Stimulated activated CD8-positive, alpha-beta memory T cell treated with anti-CD3 and anti-CD28 coated beads, Interleukin-4, amount 100 ng/mL, for 48 hours (primary cell): ENCODE measurements at regions not wholly inside any gene's neighbourhood (a gene's known extent, or its start where the extent isn't known, plus 50 kb on each side); places are given as distances from the start of the nearest gene placed in this dataset.
"Not testable (repeated sequence)": the region's sequence is repeated elsewhere in the genome, so short reads cannot be mapped to it uniquely, and the experiment has no call there.

Experiments
- DNase-seq: peaks from one replicate; pipeline ENCODE4 v3.0.0-alpha.2; 2020

- no peak for DNase-seq
These were observed 572.4 kb downstream of the GLRX3 start for GRCh38 chr10:130708465-130709070.

DNA sequence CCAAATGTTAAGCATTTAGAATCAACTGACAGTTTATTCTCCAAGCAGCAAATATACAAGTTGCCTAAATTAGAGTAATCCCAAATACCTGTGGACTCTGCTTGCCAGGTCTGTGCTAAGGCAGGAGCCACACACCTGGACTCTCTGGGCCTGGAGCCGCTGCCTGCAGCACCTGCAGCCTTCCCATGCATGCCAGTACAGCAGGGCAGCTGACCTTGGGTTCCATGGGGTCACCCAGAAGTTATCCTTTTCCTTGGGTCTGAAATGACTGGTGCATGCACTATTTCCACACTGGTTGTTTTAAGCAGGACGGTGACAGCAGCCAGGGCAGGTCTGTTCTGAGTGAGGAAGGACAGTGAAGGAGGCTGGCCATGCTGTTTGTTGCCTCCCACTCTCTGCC lies 573.2 kb downstream of the GLRX3 start:
- no peak for DNase-seq

GRCh38 chr10:130711072-130711471 lies 574.9 kb downstream of the GLRX3 start:
- DNase-seq: no peak

GRCh38 chr10:130713135-130713534 lies 576.9 kb downstream of the GLRX3 start:
- DNase-seq: no peak

DNA sequence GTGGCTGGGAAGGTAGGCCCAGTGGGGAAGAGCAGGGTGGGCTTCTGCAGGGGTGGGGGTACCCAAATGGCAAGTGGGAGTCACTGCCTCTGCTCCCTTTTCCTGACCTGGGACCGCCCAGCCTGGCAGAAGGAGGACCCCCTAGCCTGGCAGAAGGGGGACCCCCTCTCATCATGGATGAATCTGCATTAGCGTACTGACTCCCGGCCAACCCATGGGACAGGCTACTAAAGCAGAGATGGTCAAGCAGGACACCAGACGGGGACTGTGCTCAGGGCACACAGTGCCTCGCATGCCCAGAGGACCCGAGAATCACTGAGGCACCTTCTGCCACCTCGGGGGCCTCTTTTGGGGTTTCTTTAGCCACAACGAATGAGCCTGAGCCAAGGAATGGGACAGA lies 577.5 kb downstream of the GLRX3 start:
- no peak for DNase-seq

- DNase-seq: no peak
These were observed 578.7 kb downstream of the GLRX3 start for GRCh38 chr10:130714742-130715467.

GRCh38 chr10:130715686-130716670 lies 579.8 kb downstream of the GLRX3 start:
- no peak for DNase-seq

DNA sequence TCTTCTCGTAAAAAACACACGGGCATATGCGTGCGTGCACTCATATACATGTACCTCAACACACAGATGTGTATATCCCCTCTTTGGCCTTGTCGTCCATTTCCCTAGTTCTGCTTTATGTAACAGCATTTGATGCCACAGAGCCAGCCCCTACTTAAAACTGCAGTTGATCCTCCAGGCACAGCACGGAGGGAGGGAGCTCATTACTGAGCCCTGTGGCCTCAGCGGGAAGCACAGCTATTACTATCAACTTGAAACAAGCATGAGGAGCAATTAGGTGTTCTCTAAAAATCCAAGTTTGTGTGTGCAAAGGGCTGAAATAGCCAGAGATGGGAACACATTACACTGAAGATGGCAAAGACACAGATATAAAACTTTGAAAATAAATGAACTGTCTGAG lies 580.9 kb downstream of the GLRX3 start:
- DNase-seq: no peak

GRCh38 chr10:130718744-130719447 lies 582.7 kb downstream of the GLRX3 start:
- DNase-seq: not testable (repeated sequence)

GRCh38 chr10:130719448-130719752 lies 583.2 kb downstream of the GLRX3 start:
- DNase-seq: no peak

- no peak for DNase-seq
These were observed 584.0 kb downstream of the GLRX3 start for GRCh38 chr10:130720235-130720634.

GRCh38 chr10:130721971-130722370 lies 585.8 kb downstream of the GLRX3 start:
- no peak for DNase-seq

DNA sequence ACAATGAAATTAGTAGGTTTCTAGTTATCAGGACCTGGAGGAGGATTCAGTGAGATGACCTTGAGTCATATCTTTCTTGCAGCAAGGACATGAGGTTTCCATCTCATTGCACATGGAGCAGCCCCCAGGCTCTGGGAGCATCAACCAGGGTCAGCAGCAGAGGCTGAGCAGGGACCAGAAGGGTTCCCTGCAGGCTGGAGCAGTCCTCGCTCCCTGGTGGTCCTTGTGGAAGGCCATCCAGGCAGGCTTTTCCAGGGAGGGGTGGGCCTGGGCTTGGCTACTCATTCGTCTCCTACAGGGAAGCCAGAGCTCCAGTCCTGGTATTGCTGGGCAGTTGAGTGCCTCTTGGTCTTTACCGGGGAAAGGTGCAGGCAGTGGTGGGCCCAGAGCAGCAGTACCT lies 587.5 kb downstream of the GLRX3 start:
- no peak for DNase-seq

GRCh38 chr10:130725474-130725970 lies 586.0 kb downstream of the TCERG1L start:
- DNase-seq: no peak

DNA sequence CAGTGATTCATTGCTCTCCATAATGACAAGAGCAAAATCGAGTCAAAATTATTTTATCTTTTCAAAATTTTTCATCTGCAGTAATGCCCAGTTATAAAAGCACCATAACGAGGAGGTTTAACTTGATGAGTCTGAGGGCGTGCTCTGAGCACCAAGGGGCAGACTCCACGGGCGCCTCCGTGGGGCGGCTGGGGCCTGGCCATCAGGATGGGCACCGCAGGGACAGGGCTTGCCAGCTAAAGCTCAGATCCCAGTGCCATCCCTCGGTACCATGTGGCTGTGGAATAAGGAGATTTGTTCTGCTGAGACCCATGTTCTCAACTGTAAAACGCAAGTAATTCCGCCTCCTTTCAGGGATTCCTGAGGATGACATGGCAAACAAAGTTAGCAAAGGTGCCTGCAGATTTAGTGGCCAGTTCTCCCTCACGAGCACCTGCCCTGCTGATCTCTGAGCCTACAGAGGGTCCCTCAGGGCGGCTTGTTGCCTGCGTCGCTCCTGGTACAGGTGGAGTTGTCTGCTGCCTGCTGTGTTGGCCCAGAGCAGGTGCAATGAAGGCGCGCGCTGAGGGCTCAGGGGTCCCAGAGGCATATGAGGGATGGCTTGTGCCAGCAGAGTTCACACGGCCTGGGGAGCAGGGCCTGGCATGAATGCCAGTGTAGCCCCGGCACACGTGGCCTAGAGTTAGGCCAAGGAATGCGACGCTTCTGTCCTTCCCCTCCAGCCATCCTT lies 584.4 kb downstream of the TCERG1L start:
- no peak for DNase-seq

DNA sequence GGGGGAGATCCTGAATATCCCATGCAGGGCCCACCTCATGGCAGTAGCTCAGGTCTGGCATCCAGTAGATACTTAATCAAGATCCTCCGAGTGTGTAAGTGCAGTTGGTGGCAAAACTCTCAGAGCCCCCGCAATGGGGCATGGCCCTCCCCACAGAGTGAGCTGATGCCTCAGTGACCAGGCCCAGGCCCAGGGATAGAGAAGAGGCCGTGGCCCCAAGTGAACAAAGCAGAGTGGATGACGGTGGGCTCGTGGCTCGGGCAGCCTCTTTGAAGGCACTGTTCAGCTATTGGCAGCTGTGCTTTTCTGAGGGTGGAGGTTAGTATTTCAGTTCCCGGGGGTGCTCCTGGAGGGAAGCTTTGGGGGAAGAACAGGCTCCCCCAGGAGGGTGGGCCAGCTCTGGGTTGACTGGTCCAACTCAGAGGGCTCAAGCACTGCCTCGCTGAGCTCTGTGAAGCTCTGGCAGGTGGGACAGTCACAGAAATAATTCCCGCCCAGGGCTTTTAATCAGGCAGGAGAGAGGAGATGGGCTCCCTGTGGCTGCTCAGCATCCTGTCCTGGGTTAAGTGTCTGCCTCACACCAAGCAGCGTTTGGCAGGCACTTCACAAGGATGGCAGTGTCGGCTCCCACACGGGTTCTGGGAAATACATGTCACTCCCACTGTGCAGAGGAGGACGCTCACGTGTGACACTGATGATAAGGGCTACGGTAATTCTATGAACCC lies 583.6 kb downstream of the TCERG1L start:
- DNase-seq: no peak

DNA sequence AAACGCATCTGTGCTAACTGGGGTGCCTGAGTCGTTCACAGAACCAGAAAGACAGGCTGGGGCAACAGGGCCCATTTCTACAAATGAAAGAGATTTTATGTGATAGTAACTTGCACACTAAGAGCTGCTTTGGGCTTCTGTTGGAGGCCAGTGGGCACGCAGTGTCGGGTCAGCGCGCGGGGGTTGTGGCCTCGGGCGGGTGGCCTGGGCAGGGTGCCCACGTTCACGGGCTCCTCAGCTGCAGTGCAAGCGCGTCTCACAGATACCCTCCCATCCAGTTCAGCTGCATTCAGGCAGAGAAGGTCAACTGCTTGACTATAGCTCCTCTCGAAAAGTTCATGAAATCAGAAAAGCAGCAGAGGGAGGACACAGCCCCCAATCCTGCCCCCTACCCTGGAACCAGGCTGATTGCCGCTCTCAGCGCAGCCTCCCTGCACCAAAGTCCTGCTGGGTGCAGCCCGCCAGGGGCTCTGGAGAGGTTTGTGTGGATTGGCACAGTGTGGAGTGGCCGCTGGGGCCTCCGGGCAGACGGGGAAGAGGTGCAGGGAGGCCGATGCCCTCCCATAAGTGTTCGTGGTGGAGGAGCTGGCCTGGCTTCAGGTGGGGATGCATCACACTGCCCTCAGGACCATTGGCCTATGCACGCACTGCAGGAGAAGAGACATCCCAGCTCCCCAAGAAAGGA lies 582.8 kb downstream of the TCERG1L start:
- no peak for DNase-seq

DNA sequence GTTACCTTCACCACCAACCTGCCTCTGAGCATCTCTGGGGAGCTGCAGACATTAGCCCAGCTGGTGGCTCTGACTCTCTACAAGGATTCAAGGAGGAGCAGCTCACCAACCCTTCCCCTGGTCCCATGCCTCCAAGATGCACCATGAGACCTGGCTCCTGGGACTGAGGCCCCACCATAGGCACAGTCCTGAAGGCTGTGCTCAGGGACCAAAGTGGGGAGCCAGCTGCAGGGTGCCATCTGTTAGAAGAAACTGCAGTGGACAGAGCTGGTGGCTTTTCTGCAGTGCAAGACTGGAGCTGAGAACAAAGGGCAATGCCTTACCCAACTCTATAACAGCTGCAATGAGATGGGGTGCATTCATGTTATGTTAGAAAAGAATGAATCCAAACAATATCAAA lies 581.6 kb downstream of the TCERG1L start:
- no peak for DNase-seq

- DNase-seq: no peak
These were observed 574.3 kb downstream of the TCERG1L start for GRCh38 chr10:130737186-130737585.

DNA sequence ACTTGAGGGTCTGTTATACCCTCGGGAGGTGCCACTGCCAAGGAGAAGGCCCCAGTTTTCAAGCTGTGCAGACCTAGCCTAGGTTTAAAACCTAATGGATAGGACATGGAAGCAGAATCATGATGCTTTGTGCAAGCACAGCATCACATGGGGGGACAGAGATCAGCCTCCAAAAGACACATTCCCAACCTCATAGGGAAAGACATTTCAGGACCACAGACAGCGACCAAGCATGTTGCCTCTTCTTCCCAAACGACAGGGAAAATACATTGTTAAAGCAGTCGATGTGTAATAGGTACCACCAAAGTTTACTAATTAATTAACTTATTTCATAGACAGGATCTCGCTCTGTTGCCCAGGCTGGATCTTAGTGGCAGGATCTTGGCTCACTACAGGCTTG lies 573.9 kb downstream of the TCERG1L start:
- no peak for DNase-seq
